ENCODE measurements at regions not wholly inside any gene's neighbourhood (a gene's known extent, or its start where the extent isn't known, plus 50 kb on each side); places are given as distances from the start of the nearest gene placed in this dataset.
"Not testable (repeated sequence)": the region's sequence is repeated elsewhere in the genome, so short reads cannot be mapped to it uniquely, and the experiment has no call there.

GRCh38 chr20:20786428-20786827, 74.0 kb upstream of the RALGAPA2 start:
- no peak for DNase-seq (ENCODE audit: low read depth in 1 of 2, low spot score in 1 of 2)
- no peak overlapping the region for H3K27ac ChIP-seq
- no peaks in the 10 kb centered on the region for H3K4me1 ChIP-seq
- ATAC-seq: no peak
- CTCF ChIA-PET: interaction anchor here (1.1 kb wide), 1 partner anchor 38 kb away, joined by 5 read pairs; no protein-coding TSS in a partner anchor
- no peak overlapping the region for H3K4me2 ChIP-seq
- no peak overlapping the region for H3K4me3 ChIP-seq
- no peaks in the 10 kb centered on the region for H3K9me3 ChIP-seq
- no peak for TF ChIP-seq NFE2L2 (conservative IDR thresholded peaks at IDR 0.05; ENCODE audit: low read length)
- TF ChIP-seq GATA3 (IDR thresholded peaks at IDR 0.05; ENCODE audit: borderline replicate concordance): no peak
- TF ChIP-seq FOXS1 (CRISPR knock-in tag; IDR thresholded peaks at IDR 0.05): no peak
- no peak for TF ChIP-seq BHLHE40 (IDR thresholded peaks at IDR 0.05; ENCODE audit: low read depth, low read length)
- no peak for TF ChIP-seq MAFK (IDR thresholded peaks at IDR 0.05; ENCODE audit: partially characterized antibody)
- TF ChIP-seq TP53 (CRISPR knock-in tag; IDR thresholded peaks at IDR 0.05): no peak
- TF ChIP-seq RNF2 (IDR thresholded peaks at IDR 0.05; ENCODE audit: borderline replicate concordance, low read depth): no peak
- TF ChIP-seq HOXB13 (CRISPR knock-in tag; IDR thresholded peaks at IDR 0.05; ENCODE audit: low read depth): no peak
- no peak for TF ChIP-seq EHF (CRISPR knock-in tag; IDR thresholded peaks at IDR 0.05)
- no peak for TF ChIP-seq ZC3H11A (IDR thresholded peaks at IDR 0.05)
- TF ChIP-seq KDM5A (IDR thresholded peaks at IDR 0.05): no peak
- no peak for TF ChIP-seq ZFP36 (IDR thresholded peaks at IDR 0.05; ENCODE audit: borderline replicate concordance, partially characterized antibody)
- no peak for TF ChIP-seq ELK1 (IDR thresholded peaks at IDR 0.05; ENCODE audit: low read depth, low read length)
- no peak for TF ChIP-seq POLR2A (IDR thresholded peaks at IDR 0.05; ENCODE audit: low read length)
- no peak for FAIRE-seq
- POLR2A ChIA-PET: no interaction called here
- WGBS (ENCODE audit: missing lambda C conversion rate): 23% methylated on average over 2 of the region's 2 CpGs

- WGBS (ENCODE audit: missing lambda C conversion rate): 2% methylated on average over 2 of the region's 2 CpGs
- no peaks in the 10 kb centered on the region for H3K4me1 ChIP-seq
- ChIA-PET CTCF (interaction anchor here (0.6 to 1.3 kb wide), 4 partner anchors 9 to 40 kb away, joined by 3 to 5 read pairs (median 4); no protein-coding TSS in a partner anchor), POLR2A (no interaction called here)
- no peak overlapping the region for H3K4me3 ChIP-seq
- no peak overlapping the region for H3K4me2 ChIP-seq
- TF ChIP-seq HOXA7 (CRISPR knock-in tag; IDR thresholded peaks at IDR 0.05): no peak
- TF ChIP-seq CEBPB (IDR thresholded peaks at IDR 0.05): no peak
- no peak for TF ChIP-seq POLR2A (IDR thresholded peaks at IDR 0.05; ENCODE audit: low read length)
- TF ChIP-seq NFE2L2 (conservative IDR thresholded peaks at IDR 0.05; ENCODE audit: low read length): no peak
- TF ChIP-seq PHF8 (IDR thresholded peaks at IDR 0.05; ENCODE audit: borderline replicate concordance, low read depth): no peak
- TF ChIP-seq ATOH8 (CRISPR knock-in tag; IDR thresholded peaks at IDR 0.05; ENCODE audit: low read depth): no peak
- TF ChIP-seq CBX2 (IDR thresholded peaks at IDR 0.05; ENCODE audit: borderline replicate concordance, low read depth): no peak
- TF ChIP-seq TP53 (CRISPR knock-in tag; IDR thresholded peaks at IDR 0.05): no peak
- no peak for TF ChIP-seq RAD21 (conservative IDR thresholded peaks at IDR 0.05 in 1 of 2, IDR thresholded peaks at IDR 0.05 in 1 of 2)
- no peak for TF ChIP-seq BHLHE40 (IDR thresholded peaks at IDR 0.05; ENCODE audit: low read depth, low read length)
- TF ChIP-seq EHMT2 (IDR thresholded peaks at IDR 0.05; ENCODE audit: low read depth): no peak
- TF ChIP-seq HES2 (IDR thresholded peaks at IDR 0.05): no peak
- TF ChIP-seq RNF2 (IDR thresholded peaks at IDR 0.05; ENCODE audit: borderline replicate concordance, low read depth): no peak
- no peak for TF ChIP-seq HOXB13 (CRISPR knock-in tag; IDR thresholded peaks at IDR 0.05; ENCODE audit: low read depth)
- TF ChIP-seq EP300 (IDR thresholded peaks at IDR 0.05): no peak
- TF ChIP-seq TFCP2L1 (CRISPR knock-in tag; IDR thresholded peaks at IDR 0.05): no peak
- no peak for TF ChIP-seq ZNF302 (CRISPR knock-in tag; IDR thresholded peaks at IDR 0.05)
- no peak for TF ChIP-seq NR3C1 (IDR thresholded peaks at IDR 0.05)
- TF ChIP-seq ESRRA (IDR thresholded peaks at IDR 0.05; ENCODE audit: borderline replicate concordance, low read length): no peak
- FAIRE-seq (no peak), ATAC-seq (no peak), DNase-seq (ENCODE audit: low read depth in 1 of 2, low spot score in 1 of 2) (no peak)
- no peak overlapping the region for H3K27ac ChIP-seq
- H3K9me3 ChIP-seq: no peaks in the 10 kb centered on the region
Measured at GRCh38 chr20:20785226-20785625, 72.8 kb upstream of the RALGAPA2 start.

GRCh38 chr20:20784450-20784849, 72.0 kb upstream of the RALGAPA2 start:
- CTCF ChIA-PET: interaction anchor here (1.2 to 1.6 kb wide), 4 partner anchors 9 to 721 kb away, joined by 4 to 5 read pairs (median 4); no protein-coding TSS in a partner anchor
- POLR2A ChIA-PET; H3K4me2 ChIP-seq; DNase-seq (ENCODE audit: low read depth in 1 of 2, low spot score in 1 of 2); H3K4me1 ChIP-seq; H3K9me3 ChIP-seq; FAIRE-seq; H3K27ac ChIP-seq; H3K4me3 ChIP-seq; ATAC-seq: not testable (repeated sequence)
- WGBS (ENCODE audit: missing lambda C conversion rate): 63% methylated on average over 4 of the region's 4 CpGs
